ENCODE measurements at regions not wholly inside any gene's neighbourhood (a gene's known extent, or its start where the extent isn't known, plus 50 kb on each side); places are given as distances from the start of the nearest gene placed in this dataset.

GRCh38 chr2:122750095-122750494, 994.6 kb downstream of the TSN start:
- no peak for TF ChIP-seq POLR2AphosphoS5 (IDR thresholded peaks at IDR 0.05)
- no peak for TF ChIP-seq CTCF (IDR thresholded peaks at IDR 0.05)

Measured in gastroesophageal sphincter (tissue), 3 donors.